Activated CD8-positive, alpha-beta memory T cell treated with anti-CD3 and anti-CD28 coated beads, Interleukin-2, amount 10 ng/mL, durations not matched to agents 7 days and 5 days (primary cell): ENCODE measurements at regions not wholly inside any gene's neighbourhood (a gene's known extent, or its start where the extent isn't known, plus 50 kb on each side); places are given as distances from the start of the nearest gene placed in this dataset.

Source experiments
- ATAC-seq: fragments of 150-1000 bp; cut with Tn5 transposase; one replicate; pipeline ENCODE4 v1.10.0; 2021; ENCODE audit warnings: moderate library complexity
- CTCF ChIA-PET: fragments of 350-600 bp; sonication (Branson Sonifier 250); formaldehyde crosslinking; loops from one replicate; lab custom pipeline; 2021; ENCODE audit warnings: antibody characterized with exemption; lab: Charles Lee
- DNase-seq: peaks from one replicate; pipeline ENCODE4 v3.0.0-alpha.2; 2020
- H3K27ac Mint-ChIP-seq: one replicate; pipeline ENCODE4 v1.8.0; 2021; ENCODE audit warnings: mild to moderate bottlenecking, mixed read lengths
- H3K27me3 Mint-ChIP-seq: one replicate; pipeline ENCODE4 v1.8.0; 2021; ENCODE audit warnings: mixed read lengths
- H3K36me3 Mint-ChIP-seq: one replicate; pipeline ENCODE4 v1.8.0; 2021; ENCODE audit warnings: mild to moderate bottlenecking, mixed read lengths
- H3K4me1 Mint-ChIP-seq: one replicate; pipeline ENCODE4 v1.8.0; 2021; ENCODE audit warnings: mixed read lengths
- H3K4me3 Mint-ChIP-seq: one replicate; pipeline ENCODE4 v1.8.0; 2021; ENCODE audit warnings: mild to moderate bottlenecking, moderate library complexity, mixed read lengths
- H3K9me3 Mint-ChIP-seq: one replicate; pipeline ENCODE4 v1.8.0; 2022; ENCODE audit warnings: low read depth, mixed read lengths

- CTCF ChIA-PET = no interaction called here
- peaks cover 63% of the 10 kb centered on the region for H3K27me3 Mint-ChIP-seq
- H3K27ac Mint-ChIP-seq = no peak overlapping the region
- H3K9me3 Mint-ChIP-seq = no peaks in the 10 kb centered on the region
- no peaks in the 10 kb centered on the region for H3K36me3 Mint-ChIP-seq
- no peak for ATAC-seq
- DNase-seq = no peak
- H3K4me1 Mint-ChIP-seq = no peaks in the 10 kb centered on the region
- H3K4me3 Mint-ChIP-seq = no peak overlapping the region
Observed at GRCh38 chr5:176166427-176166826, 71.8 kb upstream of the SIMC1 start.

- peaks cover 56% of the 10 kb centered on the region for H3K27me3 Mint-ChIP-seq
- no peak for DNase-seq
- H3K27ac Mint-ChIP-seq = no peak overlapping the region
- H3K4me1 Mint-ChIP-seq = no peaks in the 10 kb centered on the region
- CTCF ChIA-PET = no interaction called here
- no peaks in the 10 kb centered on the region for H3K9me3 Mint-ChIP-seq
- ATAC-seq = no peak
- H3K36me3 Mint-ChIP-seq = no peaks in the 10 kb centered on the region
- H3K4me3 Mint-ChIP-seq = no peak overlapping the region
Observed at GRCh38 chr5:176167800-176168199, 70.4 kb upstream of the SIMC1 start.

- H3K4me1 Mint-ChIP-seq = no peaks in the 10 kb centered on the region
- no peak for ATAC-seq
- H3K27me3 Mint-ChIP-seq = peaks cover 47% of the 10 kb centered on the region
- H3K36me3 Mint-ChIP-seq = no peaks in the 10 kb centered on the region
- CTCF ChIA-PET = no interaction called here
- H3K4me3 Mint-ChIP-seq = no peak overlapping the region
- H3K9me3 Mint-ChIP-seq = no peaks in the 10 kb centered on the region
- H3K27ac Mint-ChIP-seq = no peak overlapping the region
- no peak for DNase-seq
Observed at GRCh38 chr5:176169393-176170063, 68.7 kb upstream of the SIMC1 start.

GRCh38 chr5:176170084-176170483 lies 68.1 kb upstream of the SIMC1 start:
- H3K4me1 Mint-ChIP-seq = no peaks in the 10 kb centered on the region
- no peak for DNase-seq
- H3K4me3 Mint-ChIP-seq = no peak overlapping the region
- peaks cover 45% of the 10 kb centered on the region for H3K27me3 Mint-ChIP-seq
- no peaks in the 10 kb centered on the region for H3K36me3 Mint-ChIP-seq
- ATAC-seq = no peak
- H3K9me3 Mint-ChIP-seq = no peaks in the 10 kb centered on the region
- CTCF ChIA-PET = no interaction called here
- H3K27ac Mint-ChIP-seq = no peak overlapping the region

- DNase-seq = peak; percentile 23
Observed at GRCh38 chr5:176171171-176171760, 67.0 kb upstream of the SIMC1 start.

GRCh38 chr5:176172246-176172645 lies 66.0 kb upstream of the SIMC1 start:
- DNase-seq = no peak
- no peaks in the 10 kb centered on the region for H3K4me1 Mint-ChIP-seq
- H3K27me3 Mint-ChIP-seq = peaks cover 40% of the 10 kb centered on the region
- CTCF ChIA-PET = no interaction called here
- H3K36me3 Mint-ChIP-seq = no peaks in the 10 kb centered on the region
- H3K27ac Mint-ChIP-seq = no peak overlapping the region
- H3K9me3 Mint-ChIP-seq = no peaks in the 10 kb centered on the region
- H3K4me3 Mint-ChIP-seq = no peak overlapping the region
- ATAC-seq = no peak

More at GRCh38 chr5:176171171-176171760, 67.0 kb upstream of the SIMC1 start:
- Mint-ChIP-seq H3K4me3 (no peak overlapping the region), H3K4me1 (no peaks in the 10 kb centered on the region), H3K36me3 (no peaks in the 10 kb centered on the region), H3K9me3 (no peaks in the 10 kb centered on the region), H3K27ac (no peak overlapping the region), H3K27me3 (peaks cover 41% of the 10 kb centered on the region)
- CTCF ChIA-PET = no interaction called here
- ATAC-seq = no peak

GRCh38 chr5:176173647-176174046 lies 64.6 kb upstream of the SIMC1 start:
- H3K9me3 Mint-ChIP-seq = no peaks in the 10 kb centered on the region
- no peak overlapping the region for H3K4me3 Mint-ChIP-seq
- CTCF ChIA-PET = no interaction called here
- H3K27me3 Mint-ChIP-seq = peaks cover 38% of the 10 kb centered on the region
- H3K4me1 Mint-ChIP-seq = no peaks in the 10 kb centered on the region
- H3K36me3 Mint-ChIP-seq = no peaks in the 10 kb centered on the region
- H3K27ac Mint-ChIP-seq = no peak overlapping the region
- ATAC-seq (no peak), DNase-seq (peak; percentile 29)

- Mint-ChIP-seq H3K27me3 (peaks cover 35% of the 10 kb centered on the region), H3K4me3 (no peak overlapping the region), H3K9me3 (no peaks in the 10 kb centered on the region), H3K4me1 (no peaks in the 10 kb centered on the region), H3K27ac (no peak overlapping the region), H3K36me3 (no peaks in the 10 kb centered on the region)
- CTCF ChIA-PET = no interaction called here
- ATAC-seq (no peak), DNase-seq (peak; percentile 31)
Observed at GRCh38 chr5:176174345-176175025, 63.7 kb upstream of the SIMC1 start.

- Mint-ChIP-seq H3K27me3 (peaks cover 37% of the 10 kb centered on the region), H3K9me3 (no peaks in the 10 kb centered on the region), H3K27ac (no peak overlapping the region), H3K36me3 (no peaks in the 10 kb centered on the region), H3K4me3 (no peak overlapping the region), H3K4me1 (no peaks in the 10 kb centered on the region)
- no peak for ATAC-seq
- CTCF ChIA-PET = no interaction called here
- peak; percentile 33 for DNase-seq
Observed at GRCh38 chr5:176175101-176175852, 62.9 kb upstream of the SIMC1 start.

GRCh38 chr5:176176231-176176630 lies 62.0 kb upstream of the SIMC1 start:
- Mint-ChIP-seq H3K4me3 (no peak overlapping the region), H3K27me3 (peaks cover 46% of the 10 kb centered on the region), H3K4me1 (no peaks in the 10 kb centered on the region), H3K36me3 (no peaks in the 10 kb centered on the region), H3K27ac (no peak overlapping the region), H3K9me3 (no peaks in the 10 kb centered on the region)
- DNase-seq = no peak
- no peak for ATAC-seq
- CTCF ChIA-PET = no interaction called here

- CTCF ChIA-PET = no interaction called here
- no peak for ATAC-seq
- H3K27me3 Mint-ChIP-seq = peaks cover 60% of the 10 kb centered on the region
Observed at GRCh38 chr5:176178789-176179188, 59.4 kb upstream of the SIMC1 start.

GRCh38 chr5:176180339-176180738 lies 57.9 kb upstream of the SIMC1 start:
- CTCF ChIA-PET = no interaction called here
- no peaks in the 10 kb centered on the region for H3K36me3 Mint-ChIP-seq
- DNase-seq (no peak), ATAC-seq (no peak)
- H3K27ac Mint-ChIP-seq = no peak overlapping the region
- H3K27me3 Mint-ChIP-seq = peaks cover 60% of the 10 kb centered on the region
- no peaks in the 10 kb centered on the region for H3K9me3 Mint-ChIP-seq
- no peak overlapping the region for H3K4me3 Mint-ChIP-seq
- H3K4me1 Mint-ChIP-seq = no peaks in the 10 kb centered on the region

More at GRCh38 chr5:176178789-176179188, 59.4 kb upstream of the SIMC1 start:
- H3K4me3 Mint-ChIP-seq = no peak overlapping the region
- H3K27ac Mint-ChIP-seq = no peak overlapping the region
- no peak for DNase-seq
- no peaks in the 10 kb centered on the region for H3K36me3 Mint-ChIP-seq
- no peaks in the 10 kb centered on the region for H3K4me1 Mint-ChIP-seq
- H3K9me3 Mint-ChIP-seq = no peaks in the 10 kb centered on the region

GRCh38 chr5:176180781-176181180 lies 57.4 kb upstream of the SIMC1 start:
- no peak overlapping the region for H3K27ac Mint-ChIP-seq
- ATAC-seq = no peak
- no peaks in the 10 kb centered on the region for H3K9me3 Mint-ChIP-seq
- no peak for DNase-seq
- H3K4me3 Mint-ChIP-seq = no peak overlapping the region
- no peaks in the 10 kb centered on the region for H3K36me3 Mint-ChIP-seq
- no peaks in the 10 kb centered on the region for H3K4me1 Mint-ChIP-seq
- CTCF ChIA-PET = no interaction called here
- peaks cover 57% of the 10 kb centered on the region for H3K27me3 Mint-ChIP-seq
